ENCODE measurements at regions not wholly inside any gene's neighbourhood (a gene's known extent, or its start where the extent isn't known, plus 50 kb on each side); places are given as distances from the start of the nearest gene placed in this dataset.

GRCh38 chr2:38495880-38496279, 106.8 kb downstream of the HNRNPLL start:
- TF ChIP-seq CTCF (IDR thresholded peaks at IDR 0.05; ENCODE audit: insufficient read depth, low read length, poor library complexity, severe bottlenecking) (no peak), EZH2phosphoT487 (conservative IDR thresholded peaks at IDR 0.05; ENCODE audit: low read length) (no peak)
- H3K79me2 ChIP-seq (ENCODE audit: insufficient read depth, low read length) = no peaks in the 10 kb centered on the region
- H3F3A ChIP-seq (ENCODE audit: insufficient read depth) = no peaks in the 10 kb centered on the region
- no peak overlapping the region for H3K9ac ChIP-seq (ENCODE audit: low read length)
- H3K36me3 ChIP-seq (ENCODE audit: low read length) = no peaks in the 10 kb centered on the region
- H3K4me3 ChIP-seq (ENCODE audit: insufficient read depth, low read length, poor library complexity, severe bottlenecking) = no peak overlapping the region
- no peak overlapping the region for H3K4me2 ChIP-seq (ENCODE audit: low read depth, low read length, poor library complexity, severe bottlenecking)
- H4K20me1 ChIP-seq (ENCODE audit: low read depth, low read length) = no peaks in the 10 kb centered on the region
- no peaks in the 10 kb centered on the region for H3K9me2 ChIP-seq (replicated peaks; ENCODE audit: insufficient read depth, low read length)
- H3K9me3 ChIP-seq (ENCODE audit: insufficient read depth, low read length) = no peaks in the 10 kb centered on the region
- H2AFZ ChIP-seq (ENCODE audit: low read depth, low read length, severe bottlenecking) = no peak overlapping the region
- H3K27me3 ChIP-seq (ENCODE audit: low read length) = no peaks in the 10 kb centered on the region
- no peak overlapping the region for H3K27ac ChIP-seq (ENCODE audit: low read depth, low read length)

- Histone ChIP-seq H3K79me2 (ENCODE audit: insufficient read depth, low read length) (no peaks in the 10 kb centered on the region), H3K4me2 (ENCODE audit: low read depth, low read length, poor library complexity, severe bottlenecking) (no peak overlapping the region), H3K4me3 (ENCODE audit: insufficient read depth, low read length, poor library complexity, severe bottlenecking) (no peak overlapping the region), H3K9ac (ENCODE audit: low read length) (no peak overlapping the region), H3K27ac (ENCODE audit: low read depth, low read length) (no peak overlapping the region), H4K20me1 (ENCODE audit: low read depth, low read length) (no peaks in the 10 kb centered on the region), H3K9me3 (ENCODE audit: insufficient read depth, low read length) (no peaks in the 10 kb centered on the region), H3K9me2 (replicated peaks; ENCODE audit: insufficient read depth, low read length) (no peaks in the 10 kb centered on the region), H3K36me3 (ENCODE audit: low read length) (no peaks in the 10 kb centered on the region), H3K27me3 (ENCODE audit: low read length) (no peaks in the 10 kb centered on the region), H2AFZ (ENCODE audit: low read depth, low read length, severe bottlenecking) (no peak overlapping the region), H3F3A (ENCODE audit: insufficient read depth) (no peaks in the 10 kb centered on the region)
- TF ChIP-seq EZH2phosphoT487 (conservative IDR thresholded peaks at IDR 0.05; ENCODE audit: low read length) (no peak), CTCF (IDR thresholded peaks at IDR 0.05; ENCODE audit: insufficient read depth, low read length, poor library complexity, severe bottlenecking) (no peak)
Measured at GRCh38 chr2:38494394-38494793, 108.3 kb downstream of the HNRNPLL start.

- H3K9me2 ChIP-seq (replicated peaks; ENCODE audit: insufficient read depth, low read length) = no peaks in the 10 kb centered on the region
- H3K4me2 ChIP-seq (ENCODE audit: low read depth, low read length, poor library complexity, severe bottlenecking) = no peak overlapping the region
- H3K27me3 ChIP-seq (ENCODE audit: low read length) = no peaks in the 10 kb centered on the region
- no peak overlapping the region for H3K27ac ChIP-seq (ENCODE audit: low read depth, low read length)
- H3F3A ChIP-seq (ENCODE audit: insufficient read depth) = no peaks in the 10 kb centered on the region
- no peaks in the 10 kb centered on the region for H3K36me3 ChIP-seq (ENCODE audit: low read length)
- H3K4me3 ChIP-seq (ENCODE audit: insufficient read depth, low read length, poor library complexity, severe bottlenecking) = no peak overlapping the region
- TF ChIP-seq EZH2phosphoT487 (conservative IDR thresholded peaks at IDR 0.05; ENCODE audit: low read length) (no peak), CTCF (IDR thresholded peaks at IDR 0.05; ENCODE audit: insufficient read depth, low read length, poor library complexity, severe bottlenecking) (no peak)
- H3K79me2 ChIP-seq (ENCODE audit: insufficient read depth, low read length) = no peaks in the 10 kb centered on the region
- H4K20me1 ChIP-seq (ENCODE audit: low read depth, low read length) = no peaks in the 10 kb centered on the region
- H2AFZ ChIP-seq (ENCODE audit: low read depth, low read length, severe bottlenecking) = no peak overlapping the region
- no peaks in the 10 kb centered on the region for H3K9me3 ChIP-seq (ENCODE audit: insufficient read depth, low read length)
- no peak overlapping the region for H3K9ac ChIP-seq (ENCODE audit: low read length)
Measured at GRCh38 chr2:38492042-38492615, 110.6 kb downstream of the HNRNPLL start.

All from SU-DHL-6 (cell line).